B cell (primary cell): ENCODE measurements at regions not wholly inside any gene's neighbourhood (a gene's known extent, or its start where the extent isn't known, plus 50 kb on each side); places are given as distances from the start of the nearest gene placed in this dataset.

Experiments used
- EZH2 ChIP-seq: IDR thresholded peaks from 2 replicates; pipeline ENCODE4 v1.6.1; 2012; ENCODE audit warnings: borderline replicate concordance, low read depth, mild to moderate bottlenecking, moderate library complexity, low read length; ENCODE audit not compliant: insufficient read depth, poor library complexity, severe bottlenecking
- TF ChIP-seq, protein P1 (sequence below): fragments of 200-600 bp; IDR thresholded peaks from one replicate; pipeline ENCODE4 v1.8.0; 2022; ENCODE audit warnings: antibody characterized with exemption, mild to moderate bottlenecking

DNA sequence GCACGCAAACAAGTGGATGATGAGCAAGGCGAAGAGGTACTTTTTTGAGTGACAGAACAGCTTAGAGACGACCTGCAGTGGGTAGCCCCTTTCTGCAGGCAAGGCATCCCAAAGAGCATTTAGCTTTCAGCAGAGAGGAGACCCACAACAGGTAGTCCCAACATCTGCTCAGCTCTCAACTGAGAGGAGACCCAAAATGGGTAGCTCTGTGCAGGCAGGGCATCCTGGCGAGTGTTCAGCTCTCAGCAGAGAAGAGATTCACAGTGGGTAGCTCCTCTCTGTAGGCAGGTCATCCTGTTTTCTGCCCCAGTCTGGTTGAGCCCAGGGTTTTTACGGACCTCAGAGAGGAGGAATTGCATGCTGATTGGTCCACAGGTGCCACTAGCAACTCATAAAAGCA lies 2396.1 kb upstream of the C9orf72 start:
- TF ChIP-seq, protein P1, sequence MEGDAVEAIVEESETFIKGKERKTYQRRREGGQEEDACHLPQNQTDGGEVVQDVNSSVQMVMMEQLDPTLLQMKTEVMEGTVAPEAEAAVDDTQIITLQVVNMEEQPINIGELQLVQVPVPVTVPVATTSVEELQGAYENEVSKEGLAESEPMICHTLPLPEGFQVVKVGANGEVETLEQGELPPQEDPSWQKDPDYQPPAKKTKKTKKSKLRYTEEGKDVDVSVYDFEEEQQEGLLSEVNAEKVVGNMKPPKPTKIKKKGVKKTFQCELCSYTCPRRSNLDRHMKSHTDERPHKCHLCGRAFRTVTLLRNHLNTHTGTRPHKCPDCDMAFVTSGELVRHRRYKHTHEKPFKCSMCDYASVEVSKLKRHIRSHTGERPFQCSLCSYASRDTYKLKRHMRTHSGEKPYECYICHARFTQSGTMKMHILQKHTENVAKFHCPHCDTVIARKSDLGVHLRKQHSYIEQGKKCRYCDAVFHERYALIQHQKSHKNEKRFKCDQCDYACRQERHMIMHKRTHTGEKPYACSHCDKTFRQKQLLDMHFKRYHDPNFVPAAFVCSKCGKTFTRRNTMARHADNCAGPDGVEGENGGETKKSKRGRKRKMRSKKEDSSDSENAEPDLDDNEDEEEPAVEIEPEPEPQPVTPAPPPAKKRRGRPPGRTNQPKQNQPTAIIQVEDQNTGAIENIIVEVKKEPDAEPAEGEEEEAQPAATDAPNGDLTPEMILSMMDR = no peak
- TF ChIP-seq EZH2 = no peak
